ENCODE measurements at regions not wholly inside any gene's neighbourhood (a gene's known extent, or its start where the extent isn't known, plus 50 kb on each side); places are given as distances from the start of the nearest gene placed in this dataset.

DNA sequence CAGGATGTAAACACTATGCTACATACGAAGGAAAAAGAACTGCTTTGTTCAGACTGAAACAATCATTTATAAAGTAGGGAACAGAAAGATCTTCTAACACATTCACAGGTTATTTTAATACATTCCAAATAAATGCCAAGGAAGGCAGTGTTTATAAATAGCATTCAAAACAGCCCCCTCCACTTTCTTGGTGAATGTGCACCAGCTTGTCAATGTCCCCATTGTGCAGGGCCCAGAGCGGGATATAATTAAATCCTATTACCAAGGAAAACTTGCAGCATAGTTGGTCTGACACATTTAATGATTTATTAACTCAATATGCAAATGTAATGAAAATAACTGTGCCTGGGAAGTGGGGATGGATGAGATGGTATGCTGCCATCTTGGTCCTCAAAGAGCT, 135.9 kb upstream of the RAD23B start:
- no peak overlapping the region for H3K4me2 ChIP-seq (ENCODE audit: low read length)
- H3K4me1 ChIP-seq (ENCODE audit: control insufficient read depth, insufficient read depth, low read length): no peaks in the 10 kb centered on the region
- H3K9me3 ChIP-seq (replicated peaks; ENCODE audit: low read length): no peaks in the 10 kb centered on the region
- H3K36me3 ChIP-seq (ENCODE audit: insufficient read depth, low read length): no peaks in the 10 kb centered on the region
- no peak overlapping the region for H3K4me3 ChIP-seq (ENCODE audit: low read length)
- H3K9ac ChIP-seq (ENCODE audit: low read depth, low read length): no peak overlapping the region
- H3K27me3 ChIP-seq (ENCODE audit: control insufficient read depth, insufficient read depth, low read length): peaks cover 15% of the 10 kb centered on the region

DNA sequence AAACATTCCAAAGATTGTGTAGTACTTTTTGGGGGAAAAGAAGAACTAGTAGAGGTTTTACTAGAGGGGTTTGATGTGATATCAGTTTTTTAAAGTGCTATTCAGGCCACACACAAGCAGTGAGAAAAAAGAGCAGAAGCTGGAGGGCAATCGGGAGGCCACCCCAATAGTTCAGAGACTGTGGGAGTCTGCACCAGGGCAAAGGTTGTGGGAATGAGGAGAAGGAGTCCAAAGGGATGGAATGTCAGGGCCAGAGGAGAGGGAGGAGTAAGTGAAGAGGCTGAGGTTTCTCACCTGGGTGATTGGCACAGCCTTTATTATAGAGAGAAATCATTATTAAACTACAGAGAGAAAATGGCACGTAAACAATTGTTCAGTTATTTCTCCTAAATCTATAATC, 134.9 kb upstream of the RAD23B start:
- Histone ChIP-seq H3K27me3 (ENCODE audit: control insufficient read depth, insufficient read depth, low read length) (peaks cover 11% of the 10 kb centered on the region), H3K4me2 (ENCODE audit: low read length) (no peak overlapping the region), H3K9me3 (replicated peaks; ENCODE audit: low read length) (no peaks in the 10 kb centered on the region), H3K36me3 (ENCODE audit: insufficient read depth, low read length) (no peaks in the 10 kb centered on the region), H3K4me3 (ENCODE audit: low read length) (no peak overlapping the region), H3K4me1 (ENCODE audit: control insufficient read depth, insufficient read depth, low read length) (no peaks in the 10 kb centered on the region), H3K9ac (ENCODE audit: low read depth, low read length) (no peak overlapping the region)

DNA sequence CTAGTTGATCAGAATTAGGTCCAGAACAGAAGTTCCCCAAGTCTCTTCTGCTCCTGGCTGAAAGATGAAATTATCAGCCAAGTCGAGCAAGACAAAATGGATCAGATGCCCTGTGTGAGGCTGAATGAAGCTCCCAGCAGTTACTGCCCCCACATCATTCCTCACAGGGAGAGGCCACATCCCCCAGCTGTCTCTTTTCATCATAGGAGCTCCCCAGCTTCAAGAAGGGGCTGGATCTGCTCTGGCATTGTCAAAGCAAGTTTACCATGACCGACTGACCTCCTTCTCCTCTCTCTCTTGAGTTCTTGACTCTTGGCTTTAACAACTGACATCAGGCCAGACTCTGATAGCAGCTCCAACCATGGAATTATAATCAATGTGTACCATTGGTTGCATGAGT, 133.3 kb upstream of the RAD23B start:
- no peak overlapping the region for H3K9ac ChIP-seq (ENCODE audit: low read depth, low read length)
- no peaks in the 10 kb centered on the region for H3K36me3 ChIP-seq (ENCODE audit: insufficient read depth, low read length)
- H3K4me1 ChIP-seq (ENCODE audit: control insufficient read depth, insufficient read depth, low read length): peaks cover 4% of the 10 kb centered on the region
- H3K4me3 ChIP-seq (ENCODE audit: low read length): no peak overlapping the region
- H3K27me3 ChIP-seq (ENCODE audit: control insufficient read depth, insufficient read depth, low read length): peaks cover 5% of the 10 kb centered on the region
- H3K4me2 ChIP-seq (ENCODE audit: low read length): no peak overlapping the region
- H3K9me3 ChIP-seq (replicated peaks; ENCODE audit: low read length): no peaks in the 10 kb centered on the region

DNA sequence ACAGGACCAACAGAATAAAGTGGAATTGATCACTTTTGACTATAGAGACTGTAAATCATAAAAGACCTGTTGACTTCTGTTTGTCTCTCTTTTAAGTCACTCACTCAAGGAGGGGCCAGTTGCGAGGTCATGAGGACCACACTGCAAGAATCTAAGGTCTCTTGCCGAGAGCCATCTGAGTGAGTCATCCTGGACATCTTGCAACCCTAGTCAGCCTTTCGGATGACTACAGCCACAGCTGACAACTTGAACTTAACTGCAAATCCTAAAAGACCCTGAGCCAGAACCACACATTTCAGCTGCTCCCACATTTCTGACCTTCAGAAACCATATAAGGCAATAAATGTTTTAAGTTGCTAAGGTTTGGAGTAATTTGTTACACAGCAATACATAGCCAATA, 129.7 kb upstream of the RAD23B start:
- peaks cover 4% of the 10 kb centered on the region for H3K4me1 ChIP-seq (ENCODE audit: control insufficient read depth, insufficient read depth, low read length)
- H3K4me3 ChIP-seq (ENCODE audit: low read length): no peak overlapping the region
- H3K4me2 ChIP-seq (ENCODE audit: low read length): no peak overlapping the region
- H3K36me3 ChIP-seq (ENCODE audit: insufficient read depth, low read length): no peaks in the 10 kb centered on the region
- no peaks in the 10 kb centered on the region for H3K27me3 ChIP-seq (ENCODE audit: control insufficient read depth, insufficient read depth, low read length)
- no peaks in the 10 kb centered on the region for H3K9me3 ChIP-seq (replicated peaks; ENCODE audit: low read length)
- no peak overlapping the region for H3K9ac ChIP-seq (ENCODE audit: low read depth, low read length)

DNA sequence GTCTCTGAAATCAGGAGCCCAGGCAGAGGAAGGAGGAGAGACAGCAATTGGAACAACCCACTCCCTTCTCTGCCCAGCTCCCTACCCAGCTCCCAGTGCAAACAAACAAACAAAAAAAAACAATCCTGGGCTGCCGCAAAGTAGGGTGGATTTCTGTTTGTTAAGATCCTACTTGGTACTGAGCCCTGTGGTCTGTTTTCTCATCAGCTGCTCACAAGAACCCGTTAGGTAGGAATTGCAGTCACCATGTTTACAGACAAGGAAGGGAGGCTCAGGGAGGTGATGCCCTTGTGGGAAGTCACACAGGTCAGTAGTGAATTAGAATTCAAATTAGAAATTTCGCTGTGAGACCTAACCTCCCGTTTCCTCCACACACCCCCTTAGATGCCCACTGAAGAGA, 128.8 kb upstream of the RAD23B start:
- Histone ChIP-seq H3K4me3 (ENCODE audit: low read length) (no peak overlapping the region), H3K4me1 (ENCODE audit: control insufficient read depth, insufficient read depth, low read length) (peaks cover 4% of the 10 kb centered on the region), H3K9me3 (replicated peaks; ENCODE audit: low read length) (no peaks in the 10 kb centered on the region), H3K36me3 (ENCODE audit: insufficient read depth, low read length) (no peaks in the 10 kb centered on the region), H3K4me2 (ENCODE audit: low read length) (no peak overlapping the region), H3K9ac (ENCODE audit: low read depth, low read length) (no peak overlapping the region), H3K27me3 (ENCODE audit: control insufficient read depth, insufficient read depth, low read length) (no peaks in the 10 kb centered on the region)

DNA sequence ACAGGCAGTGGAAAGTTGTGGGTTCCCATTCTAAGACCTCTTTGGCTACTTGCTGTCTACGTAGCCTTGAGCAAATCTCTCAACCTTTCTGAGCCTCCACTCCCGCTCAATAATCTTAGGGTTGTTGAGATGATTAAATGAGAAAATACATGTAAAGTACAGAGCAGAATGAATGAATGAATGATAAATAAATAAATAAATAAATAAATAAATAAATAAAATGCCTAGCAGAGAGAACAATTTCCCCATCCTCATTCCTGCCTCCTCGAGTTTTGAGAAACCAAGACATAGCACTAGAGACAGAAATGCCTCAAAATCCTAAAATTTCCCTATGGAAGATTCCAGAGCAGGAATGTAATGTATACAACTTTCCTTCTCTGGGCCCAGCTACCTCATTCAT, 128.3 kb upstream of the RAD23B start:
- no peak overlapping the region for H3K4me2 ChIP-seq (ENCODE audit: low read length)
- H3K27me3 ChIP-seq (ENCODE audit: control insufficient read depth, insufficient read depth, low read length): no peaks in the 10 kb centered on the region
- H3K36me3 ChIP-seq (ENCODE audit: insufficient read depth, low read length): no peaks in the 10 kb centered on the region
- no peaks in the 10 kb centered on the region for H3K9me3 ChIP-seq (replicated peaks; ENCODE audit: low read length)
- H3K9ac ChIP-seq (ENCODE audit: low read depth, low read length): no peak overlapping the region
- H3K4me1 ChIP-seq (ENCODE audit: control insufficient read depth, insufficient read depth, low read length): peaks cover 4% of the 10 kb centered on the region
- H3K4me3 ChIP-seq (ENCODE audit: low read length): no peak overlapping the region

DNA sequence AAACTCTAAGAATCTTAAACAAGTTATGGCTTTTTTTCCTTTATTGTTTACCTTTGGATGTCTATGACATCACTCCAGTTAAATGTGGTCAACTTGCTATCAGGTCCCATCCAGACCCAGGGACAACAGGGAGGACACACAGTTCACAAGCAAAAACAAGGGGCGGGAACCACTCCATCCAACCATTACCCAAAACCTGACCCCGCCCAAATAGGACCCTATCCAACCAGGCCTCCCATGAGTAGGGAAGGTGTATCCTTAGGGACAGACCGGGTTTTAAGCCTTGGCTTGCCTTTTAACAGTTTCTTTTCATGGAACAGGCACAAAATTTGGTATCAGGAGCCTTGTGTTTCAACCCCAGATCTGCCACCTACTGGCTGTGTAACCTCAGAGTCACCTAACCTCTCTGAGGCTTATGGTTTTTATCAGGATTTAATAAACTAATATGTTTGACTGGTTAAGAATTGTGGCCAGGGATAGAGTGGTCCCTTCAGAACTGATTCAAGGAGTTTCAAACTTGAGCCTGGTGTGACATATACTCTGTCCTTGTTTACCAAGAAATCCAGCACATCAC, 127.7 kb upstream of the RAD23B start:
- no peaks in the 10 kb centered on the region for H3K27me3 ChIP-seq (ENCODE audit: control insufficient read depth, insufficient read depth, low read length)
- no peaks in the 10 kb centered on the region for H3K36me3 ChIP-seq (ENCODE audit: insufficient read depth, low read length)
- no peaks in the 10 kb centered on the region for H3K9me3 ChIP-seq (replicated peaks; ENCODE audit: low read length)
- no peak overlapping the region for H3K4me3 ChIP-seq (ENCODE audit: low read length)
- no peak overlapping the region for H3K9ac ChIP-seq (ENCODE audit: low read depth, low read length)
- H3K4me1 ChIP-seq (ENCODE audit: control insufficient read depth, insufficient read depth, low read length): peaks cover 4% of the 10 kb centered on the region
- H3K4me2 ChIP-seq (ENCODE audit: low read length): no peak overlapping the region

DNA sequence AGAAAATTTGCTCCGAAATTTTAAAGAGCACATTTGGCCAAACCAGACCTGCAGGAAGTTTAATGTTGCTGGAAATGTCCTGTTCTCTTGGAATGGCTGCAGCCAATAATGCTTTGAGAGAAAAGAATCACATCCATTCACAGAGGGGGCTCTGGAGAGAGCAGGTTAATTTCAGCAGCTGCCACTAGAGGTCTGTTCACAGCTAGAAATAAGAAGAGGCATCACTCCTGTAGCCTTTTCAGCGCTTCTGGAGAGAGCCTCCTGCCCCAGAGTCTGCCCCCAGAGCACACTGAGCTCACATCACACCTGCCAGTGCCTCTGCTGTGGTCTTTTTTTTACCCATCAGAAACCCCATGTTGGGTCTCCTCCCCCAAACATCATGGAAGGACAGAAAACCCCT, 124.8 kb upstream of the RAD23B start:
- no peak overlapping the region for H3K4me2 ChIP-seq (ENCODE audit: low read length)
- no peaks in the 10 kb centered on the region for H3K9me3 ChIP-seq (replicated peaks; ENCODE audit: low read length)
- no peak overlapping the region for H3K9ac ChIP-seq (ENCODE audit: low read depth, low read length)
- H3K27me3 ChIP-seq (ENCODE audit: control insufficient read depth, insufficient read depth, low read length): peaks cover 3% of the 10 kb centered on the region
- H3K36me3 ChIP-seq (ENCODE audit: insufficient read depth, low read length): no peaks in the 10 kb centered on the region
- no peak overlapping the region for H3K4me3 ChIP-seq (ENCODE audit: low read length)
- peaks cover 4% of the 10 kb centered on the region for H3K4me1 ChIP-seq (ENCODE audit: control insufficient read depth, insufficient read depth, low read length)

DNA sequence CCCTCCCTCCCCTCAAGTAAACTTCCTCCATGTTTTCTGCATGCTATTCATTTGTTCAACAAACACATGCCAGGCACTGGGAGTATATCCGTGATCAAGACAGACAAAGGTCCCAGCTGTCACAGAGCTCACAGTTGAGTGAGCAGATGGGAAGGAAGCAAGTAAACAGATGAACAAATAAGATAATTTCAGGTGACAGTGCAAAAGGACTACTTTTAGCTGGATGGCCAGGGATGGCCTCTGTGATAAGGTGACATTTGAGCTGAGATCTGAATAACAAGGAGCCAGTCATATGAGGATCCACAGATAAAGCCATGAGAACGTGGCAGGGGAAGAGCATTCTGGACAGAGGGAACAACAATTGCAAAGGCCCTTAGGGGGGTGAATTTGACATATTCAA, 121.7 kb upstream of the RAD23B start:
- H3K9ac ChIP-seq (ENCODE audit: low read depth, low read length): no peak overlapping the region
- H3K4me2 ChIP-seq (ENCODE audit: low read length): no peak overlapping the region
- peaks cover 5% of the 10 kb centered on the region for H3K27me3 ChIP-seq (ENCODE audit: control insufficient read depth, insufficient read depth, low read length)
- H3K4me1 ChIP-seq (ENCODE audit: control insufficient read depth, insufficient read depth, low read length): no peaks in the 10 kb centered on the region
- H3K9me3 ChIP-seq (replicated peaks; ENCODE audit: low read length): no peaks in the 10 kb centered on the region
- no peak overlapping the region for H3K4me3 ChIP-seq (ENCODE audit: low read length)
- H3K36me3 ChIP-seq (ENCODE audit: insufficient read depth, low read length): no peaks in the 10 kb centered on the region

DNA sequence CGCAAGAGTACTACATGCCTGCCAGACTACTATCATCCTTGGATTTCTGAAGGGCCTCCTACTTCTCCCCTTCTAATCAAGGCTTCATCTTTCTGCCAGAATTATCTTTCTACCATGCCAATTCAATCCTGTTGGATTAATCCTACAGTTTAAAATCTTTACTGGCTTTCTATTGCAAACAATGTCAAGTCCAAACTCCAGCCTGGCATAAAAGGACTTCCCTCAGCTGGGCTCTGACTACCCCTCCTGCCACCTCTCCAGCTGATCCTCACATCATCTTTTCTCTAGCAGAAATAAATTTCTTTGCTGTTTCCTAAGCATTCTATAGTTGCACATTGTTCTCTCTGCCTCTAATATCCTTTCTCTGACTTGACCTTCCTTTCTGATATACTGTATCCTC, 119.7 kb upstream of the RAD23B start:
- no peak overlapping the region for H3K4me3 ChIP-seq (ENCODE audit: low read length)
- no peak overlapping the region for H3K9ac ChIP-seq (ENCODE audit: low read depth, low read length)
- no peaks in the 10 kb centered on the region for H3K9me3 ChIP-seq (replicated peaks; ENCODE audit: low read length)
- H3K36me3 ChIP-seq (ENCODE audit: insufficient read depth, low read length): no peaks in the 10 kb centered on the region
- H3K27me3 ChIP-seq (ENCODE audit: control insufficient read depth, insufficient read depth, low read length): peaks cover 5% of the 10 kb centered on the region
- no peak overlapping the region for H3K4me2 ChIP-seq (ENCODE audit: low read length)
- H3K4me1 ChIP-seq (ENCODE audit: control insufficient read depth, insufficient read depth, low read length): no peaks in the 10 kb centered on the region

DNA sequence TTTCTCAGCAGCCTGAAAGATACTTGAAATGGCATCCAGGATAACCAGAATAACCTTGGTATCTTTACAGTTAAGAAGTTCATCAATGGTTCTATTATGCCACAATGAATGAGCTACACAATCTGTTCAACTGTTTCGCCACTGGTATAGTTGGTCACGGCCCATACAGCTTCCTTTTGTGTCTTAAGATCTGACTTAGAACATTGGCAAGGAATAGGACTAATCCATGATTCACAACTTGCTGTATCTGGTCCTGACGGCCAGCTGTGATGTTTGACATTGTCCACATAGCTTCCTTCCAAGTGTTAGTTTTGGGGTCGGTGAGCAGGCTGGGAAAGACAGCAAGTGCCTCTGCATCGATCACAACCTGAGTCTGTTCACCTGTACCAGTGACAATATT, 113.3 kb upstream of the RAD23B start:
- Histone ChIP-seq H3K36me3 (ENCODE audit: insufficient read depth, low read length) (no peaks in the 10 kb centered on the region), H3K9ac (ENCODE audit: low read depth, low read length) (no peak overlapping the region), H3K4me3 (ENCODE audit: low read length) (no peak overlapping the region), H3K9me3 (replicated peaks; ENCODE audit: low read length) (no peaks in the 10 kb centered on the region), H3K4me1 (ENCODE audit: control insufficient read depth, insufficient read depth, low read length) (peaks cover 7% of the 10 kb centered on the region), H3K27me3 (ENCODE audit: control insufficient read depth, insufficient read depth, low read length) (peaks cover 3% of the 10 kb centered on the region), H3K4me2 (ENCODE audit: low read length) (no peak overlapping the region)

DNA sequence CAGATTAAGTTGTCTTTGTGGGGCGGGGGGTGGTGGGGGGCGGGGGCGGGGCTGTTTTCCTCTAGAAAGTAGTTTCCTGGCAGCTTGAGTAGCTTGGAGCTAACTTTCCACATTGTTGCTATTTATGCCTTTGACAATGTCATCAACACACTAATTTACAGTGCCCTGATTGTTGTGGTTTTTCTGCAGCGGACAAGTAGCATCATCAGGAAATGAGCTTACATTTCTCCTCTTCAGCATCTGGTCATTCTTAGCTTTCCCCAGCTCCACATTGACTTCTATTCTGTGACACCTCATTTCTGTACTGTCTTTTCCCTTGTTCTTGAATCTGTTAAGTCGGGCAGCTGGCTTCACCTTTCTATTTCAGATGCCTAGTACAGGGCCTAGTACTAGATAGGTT, 112.3 kb upstream of the RAD23B start:
- Histone ChIP-seq H3K4me3 (ENCODE audit: low read length) (no peak overlapping the region), H3K9ac (ENCODE audit: low read depth, low read length) (no peak overlapping the region), H3K4me1 (ENCODE audit: control insufficient read depth, insufficient read depth, low read length) (peaks cover 17% of the 10 kb centered on the region), H3K36me3 (ENCODE audit: insufficient read depth, low read length) (no peaks in the 10 kb centered on the region), H3K4me2 (ENCODE audit: low read length) (no peak overlapping the region), H3K27me3 (ENCODE audit: control insufficient read depth, insufficient read depth, low read length) (peaks cover 3% of the 10 kb centered on the region), H3K9me3 (replicated peaks; ENCODE audit: low read length) (no peaks in the 10 kb centered on the region)

Data from skeletal muscle satellite cell (primary cell).